ENCODE measurements at regions not wholly inside any gene's neighbourhood (a gene's known extent, or its start where the extent isn't known, plus 50 kb on each side); places are given as distances from the start of the nearest gene placed in this dataset.

DNA sequence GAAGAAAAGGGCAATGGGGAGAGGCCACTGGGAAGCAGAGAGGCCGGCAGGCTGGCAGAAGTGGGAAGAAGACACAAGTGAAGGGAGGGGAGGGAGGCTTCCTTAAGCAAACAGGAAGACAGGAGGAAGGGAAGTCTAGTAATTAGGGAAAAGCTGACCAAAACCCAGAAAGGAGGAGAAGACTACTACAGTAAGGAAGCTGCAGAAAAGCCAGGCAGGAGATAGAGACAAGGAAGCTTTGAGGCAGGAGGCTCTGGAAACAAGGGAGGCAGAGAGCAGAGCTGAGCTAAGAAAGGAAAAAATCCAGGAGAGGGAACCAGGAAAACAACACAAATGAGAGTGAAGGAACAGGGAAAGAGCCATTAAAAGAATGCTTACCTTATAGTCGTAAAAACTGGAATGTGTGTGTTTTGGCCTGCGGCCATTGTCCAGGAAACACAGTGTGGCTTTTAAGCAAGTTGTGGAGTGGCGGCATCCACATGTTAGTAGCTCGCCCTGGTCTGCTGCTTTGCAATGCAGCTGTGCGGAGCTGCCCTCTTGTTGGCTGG lies 317.1 kb upstream of the CLINT1 start:
- TF ChIP-seq CTCF (IDR thresholded peaks at IDR 0.05) (no peak), POLR2A (IDR thresholded peaks at IDR 0.05) (no peak)
